Neural crest cell (in vitro differentiated cells): ENCODE measurements at regions not wholly inside any gene's neighbourhood (a gene's known extent, or its start where the extent isn't known, plus 50 kb on each side); places are given as distances from the start of the nearest gene placed in this dataset.
A peak's percentile ranks its signal among the peaks of the same experiment; 100 is the strongest.

Source experiments
- DNase-seq: peaks from one replicate; pipeline ENCODE4 v3.0.0; 2021; ENCODE audit warnings: low read depth, mixed read lengths, low spot score
- H3K27ac Mint-ChIP-seq: one replicate; pipeline ENCODE4 v1.8.0; 2021; ENCODE audit warnings: mild to moderate bottlenecking, mixed read lengths; ENCODE audit not compliant: unreplicated experiment
- H3K27me3 Mint-ChIP-seq: 2 replicates; pipeline ENCODE4 v1.8.0; 2021; ENCODE audit warnings: low read depth, mild to moderate bottlenecking, mixed read lengths
- H3K36me3 Mint-ChIP-seq: 2 replicates; pipeline ENCODE4 v1.8.0; 2021; ENCODE audit warnings: low read depth, mild to moderate bottlenecking, mixed read lengths
- H3K4me1 Mint-ChIP-seq: 2 replicates; pipeline ENCODE4 v1.8.0; 2021; ENCODE audit warnings: mixed read lengths
- H3K4me3 Mint-ChIP-seq: one replicate; pipeline ENCODE4 v1.8.0; 2021; ENCODE audit warnings: mild to moderate bottlenecking, mixed read lengths
- H3K9me3 Mint-ChIP-seq: 2 replicates; pipeline ENCODE4 v1.8.0; 2021; ENCODE audit warnings: mixed read lengths
- CTCF ChIP-seq: fragments of 200-600 bp; sonication (generic); conservative IDR thresholded peaks from 2 replicates; pipeline ENCODE4 v1.5.0; 2021; ENCODE audit warnings: antibody characterized with exemption, mild to moderate bottlenecking

GRCh38 chr6:132964868-132965382, 150.6 kb downstream of the RPS12 start:
- Mint-ChIP-seq H3K36me3 (no peaks in the 10 kb centered on the region), H3K9me3 (no peaks in the 10 kb centered on the region)
- TF ChIP-seq CTCF = no peak

GRCh38 chr6:132967871-132968270, 153.5 kb downstream of the RPS12 start:
- Mint-ChIP-seq H3K27me3 (no peaks in the 10 kb centered on the region), H3K4me1 (peaks cover 5% of the 10 kb centered on the region), H3K27ac (no peak overlapping the region), H3K36me3 (no peaks in the 10 kb centered on the region), H3K9me3 (no peaks in the 10 kb centered on the region), H3K4me3 (no peak overlapping the region)
- no peak for TF ChIP-seq CTCF
- DNase-seq = no peak

More at GRCh38 chr6:132964868-132965382, 150.6 kb downstream of the RPS12 start:
- H3K27me3 Mint-ChIP-seq = no peaks in the 10 kb centered on the region
- H3K27ac Mint-ChIP-seq = no peak overlapping the region
- H3K4me1 Mint-ChIP-seq = peaks cover 5% of the 10 kb centered on the region
- H3K4me3 Mint-ChIP-seq = no peak overlapping the region
- DNase-seq = no peak

- H3K36me3 Mint-ChIP-seq = no peaks in the 10 kb centered on the region
- no peaks in the 10 kb centered on the region for H3K9me3 Mint-ChIP-seq
- H3K4me1 Mint-ChIP-seq = peaks cover 9% of the 10 kb centered on the region
- H3K4me3 Mint-ChIP-seq = no peak overlapping the region
- no peak for TF ChIP-seq CTCF
- H3K27ac Mint-ChIP-seq = no peak overlapping the region
- no peak for DNase-seq
- H3K27me3 Mint-ChIP-seq = no peaks in the 10 kb centered on the region
These were observed 154.1 kb downstream of the RPS12 start for GRCh38 chr6:132968419-132968950.

- peak overlapping the region; percentile 60 for H3K27ac Mint-ChIP-seq
- TF ChIP-seq CTCF = no peak
These were observed 154.8 kb downstream of the RPS12 start for GRCh38 chr6:132969196-132969595.

GRCh38 chr6:132971676-132972075, 157.3 kb downstream of the RPS12 start:
- Mint-ChIP-seq H3K9me3 (no peaks in the 10 kb centered on the region), H3K27ac (no peak overlapping the region), H3K27me3 (no peaks in the 10 kb centered on the region), H3K4me3 (no peak overlapping the region), H3K4me1 (peaks cover 15% of the 10 kb centered on the region), H3K36me3 (no peaks in the 10 kb centered on the region)
- no peak for TF ChIP-seq CTCF
- no peak for DNase-seq

More at GRCh38 chr6:132969196-132969595, 154.8 kb downstream of the RPS12 start:
- H3K27me3 Mint-ChIP-seq = no peaks in the 10 kb centered on the region
- H3K9me3 Mint-ChIP-seq = no peaks in the 10 kb centered on the region
- H3K4me1 Mint-ChIP-seq = peaks cover 15% of the 10 kb centered on the region
- no peak for DNase-seq
- no peak overlapping the region for H3K4me3 Mint-ChIP-seq
- no peaks in the 10 kb centered on the region for H3K36me3 Mint-ChIP-seq
